HG03439 (cell line): ENCODE measurements at regions not wholly inside any gene's neighbourhood (a gene's known extent, or its start where the extent isn't known, plus 50 kb on each side); places are given as distances from the start of the nearest gene placed in this dataset.

Experiments
- ATAC-seq: cut with Tn5 transposase; IDR thresholded peaks from one replicate; pipeline ENCODE4 v1.9.1; 2021; ENCODE audit warnings: mild to moderate bottlenecking, moderate library complexity; ENCODE audit not compliant: unreplicated experiment

- ATAC-seq, result no peak
These were observed 63.5 kb downstream of the SYT4 start for GRCh38 chr18:43213816-43214215.

- no peak for ATAC-seq
These were observed 66.2 kb downstream of the SYT4 start for GRCh38 chr18:43211059-43211458.

DNA sequence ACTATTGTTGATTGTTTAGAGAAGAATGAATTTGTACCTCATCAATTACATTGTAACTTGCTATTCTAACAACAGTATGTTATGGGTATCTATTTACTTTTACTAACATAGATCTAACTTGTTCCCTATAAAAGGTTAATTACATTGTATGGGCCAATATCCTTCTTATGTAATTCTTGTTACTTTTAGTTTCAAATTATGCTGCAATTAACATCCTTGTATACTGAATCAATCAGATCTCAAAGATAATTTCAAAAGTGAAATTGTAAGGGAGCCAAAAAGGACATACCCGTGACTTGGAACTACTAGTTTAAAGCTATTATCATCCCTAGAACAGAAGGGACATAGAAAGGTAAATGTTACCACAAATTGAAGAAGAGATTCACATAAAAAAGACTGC, 79.9 kb upstream of the RIT2 start:
- ATAC-seq, result no peak

DNA sequence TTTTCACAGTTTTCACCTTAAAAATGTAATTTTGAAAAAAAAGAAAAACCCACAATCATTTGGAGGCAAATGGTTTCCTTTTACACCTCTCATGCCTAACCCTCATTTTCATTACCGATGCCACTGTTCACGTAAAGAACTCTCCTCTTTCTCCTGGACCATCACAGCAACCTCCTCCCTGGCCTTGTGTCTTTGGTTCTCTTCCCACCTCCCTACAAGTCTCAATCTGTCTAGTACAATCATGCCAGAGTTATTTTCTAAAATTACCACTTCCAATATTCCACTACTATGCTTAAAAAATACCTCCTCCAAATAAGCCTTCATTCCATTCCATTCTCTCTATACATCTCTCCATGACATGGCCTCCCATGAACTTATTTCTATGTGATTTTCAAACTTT, 77.9 kb upstream of the RIT2 start:
- no peak for ATAC-seq

DNA sequence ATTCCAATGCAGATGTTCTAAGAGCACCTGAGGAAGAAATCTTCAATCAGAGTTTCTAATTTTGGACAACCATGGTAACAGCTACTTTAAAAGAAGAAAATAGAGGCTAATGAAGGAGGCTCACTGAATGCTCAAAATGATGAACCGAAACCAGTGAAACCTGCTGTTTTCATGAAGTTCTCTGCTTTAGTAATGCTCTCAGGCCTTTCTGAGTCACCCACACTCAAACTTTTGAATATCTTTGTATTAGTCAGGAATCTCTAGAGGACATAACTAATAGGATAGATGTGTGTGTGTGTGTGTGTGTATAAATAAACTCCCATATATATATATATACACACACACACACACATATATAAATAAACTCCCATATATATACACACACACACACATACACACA, 76.9 kb upstream of the RIT2 start:
- ATAC-seq, result peak; percentile 87

DNA sequence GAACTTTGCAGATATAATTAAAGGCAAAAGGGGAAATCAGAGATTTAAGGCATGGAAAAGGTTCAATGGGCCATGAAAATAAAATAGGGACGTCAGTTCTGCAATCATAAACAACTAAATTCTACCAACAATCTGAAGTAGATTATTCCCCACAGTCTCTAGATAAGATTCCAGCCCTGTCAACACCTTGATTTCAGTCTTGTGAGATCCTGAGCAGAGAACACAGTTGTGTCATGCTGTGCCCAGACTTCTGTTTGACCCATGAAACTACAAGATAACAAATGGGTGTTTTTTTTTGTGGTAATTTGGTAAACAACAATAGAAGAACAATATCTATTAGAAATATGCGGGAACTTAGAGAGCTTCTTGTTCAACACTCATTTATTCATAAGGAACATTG, 66.2 kb upstream of the RIT2 start:
- ATAC-seq, result no peak

GRCh38 chr18:43180814-43181213, 65.3 kb upstream of the RIT2 start:
- no peak for ATAC-seq

DNA sequence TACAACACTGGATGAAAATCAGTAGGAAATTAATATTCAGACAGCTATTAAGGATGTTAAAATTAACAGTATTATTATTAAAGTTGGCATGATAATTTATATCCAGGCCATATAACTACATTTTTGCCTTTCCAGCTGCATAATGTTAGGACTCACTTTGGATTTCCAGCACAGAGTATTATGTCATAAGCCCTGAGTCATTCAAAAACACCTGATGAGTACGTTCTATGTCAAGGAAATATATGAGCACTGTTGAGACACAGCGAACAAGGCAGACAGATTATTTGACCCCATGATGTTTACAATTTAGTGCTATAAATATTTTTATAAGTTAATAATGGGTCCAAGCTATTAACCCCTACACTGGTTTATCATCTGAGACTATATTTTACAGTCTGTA, 59.8 kb upstream of the RIT2 start:
- no peak for ATAC-seq

DNA sequence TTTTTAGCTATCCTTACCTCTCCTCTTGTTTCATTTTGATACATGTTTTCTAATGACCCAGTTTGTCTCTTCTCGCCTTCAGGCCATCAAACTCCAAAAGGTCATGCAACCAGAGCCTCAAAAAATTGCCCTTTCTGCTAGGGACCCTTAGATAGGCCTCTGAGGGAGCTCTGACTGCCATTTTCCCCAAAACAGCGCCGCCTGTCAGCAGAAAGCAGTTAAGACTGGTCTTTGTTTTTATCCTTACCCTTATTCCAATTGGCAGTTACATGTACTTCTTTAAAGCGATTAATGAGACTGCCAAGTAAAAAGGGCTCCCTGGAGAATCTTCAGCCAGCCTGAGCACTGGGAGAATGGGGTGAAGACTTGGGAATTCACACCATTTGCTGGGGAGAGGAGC, 55.1 kb upstream of the RIT2 start:
- ATAC-seq, result no peak
